ENCODE measurements at regions not wholly inside any gene's neighbourhood (a gene's known extent, or its start where the extent isn't known, plus 50 kb on each side); places are given as distances from the start of the nearest gene placed in this dataset.
"Not testable (repeated sequence)": the region's sequence is repeated elsewhere in the genome, so short reads cannot be mapped to it uniquely, and the experiment has no call there.

DNA sequence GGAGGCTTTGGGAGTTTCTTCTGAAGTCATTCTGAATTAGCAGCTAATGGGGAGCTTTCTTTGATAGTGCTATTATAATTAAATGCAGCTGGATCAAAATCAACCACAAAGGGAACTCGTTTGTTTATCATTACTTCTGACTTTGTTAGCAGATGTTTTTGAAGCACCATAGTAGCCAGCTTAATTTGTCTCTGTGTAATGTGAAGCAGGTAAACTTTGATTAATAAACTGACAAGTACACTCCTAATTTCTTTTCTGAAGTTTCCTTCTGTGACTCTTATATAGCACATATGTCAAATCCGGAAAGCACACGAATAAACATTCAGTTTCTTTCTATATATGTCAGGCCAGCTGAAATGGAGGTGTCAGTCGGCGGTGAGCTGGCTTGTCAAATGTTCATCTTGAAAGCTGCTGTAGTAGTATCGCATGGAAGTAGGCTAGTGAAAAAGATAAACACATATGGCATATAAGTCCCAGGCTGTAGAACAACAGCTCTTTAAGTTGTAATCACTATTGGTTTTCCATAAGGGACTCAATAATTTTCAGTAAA lies 451.9 kb upstream of the ZEB2 start:
- no peak for DNase-seq (ENCODE audit: low read depth)

DNA sequence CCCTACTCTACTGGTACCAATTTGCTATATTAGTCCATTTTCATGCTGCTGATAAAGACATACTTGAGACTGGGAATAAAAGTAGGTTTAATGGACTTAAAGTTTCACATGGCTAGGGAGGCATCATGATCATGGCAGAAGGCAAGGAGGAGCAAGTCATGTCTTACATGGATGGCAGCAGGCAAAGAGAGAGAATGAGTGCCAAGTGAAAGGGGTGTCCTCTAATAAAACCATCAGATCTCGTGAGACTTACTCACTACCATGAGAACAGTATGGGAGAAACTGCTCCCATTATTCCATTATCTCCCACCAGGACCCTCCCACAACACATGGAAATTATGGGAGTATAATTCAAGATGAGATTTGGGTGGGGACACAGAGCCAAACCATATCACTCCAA lies 450.5 kb upstream of the ZEB2 start:
- not testable (repeated sequence) for DNase-seq (ENCODE audit: low read depth)

DNA sequence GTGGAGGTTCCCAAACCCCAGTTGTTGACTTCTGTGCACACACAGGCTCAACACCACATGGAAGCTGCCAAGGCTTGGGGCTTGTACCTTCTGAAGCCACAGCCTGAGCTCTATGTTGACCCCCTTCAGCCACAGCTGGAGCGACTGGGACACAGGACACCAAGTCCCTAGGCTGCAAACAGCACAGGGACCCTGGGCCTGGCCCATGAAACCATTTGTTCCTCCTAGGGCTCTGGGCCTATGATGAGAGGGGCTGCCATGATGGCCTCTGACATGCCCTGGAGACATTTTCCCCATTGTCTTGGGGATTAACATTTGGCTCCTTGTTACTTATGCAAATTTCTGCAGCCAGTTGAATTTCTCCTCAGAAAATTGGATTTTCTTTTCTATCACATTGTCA lies 449.6 kb upstream of the ZEB2 start:
- not testable (repeated sequence) for DNase-seq (ENCODE audit: low read depth)

DNA sequence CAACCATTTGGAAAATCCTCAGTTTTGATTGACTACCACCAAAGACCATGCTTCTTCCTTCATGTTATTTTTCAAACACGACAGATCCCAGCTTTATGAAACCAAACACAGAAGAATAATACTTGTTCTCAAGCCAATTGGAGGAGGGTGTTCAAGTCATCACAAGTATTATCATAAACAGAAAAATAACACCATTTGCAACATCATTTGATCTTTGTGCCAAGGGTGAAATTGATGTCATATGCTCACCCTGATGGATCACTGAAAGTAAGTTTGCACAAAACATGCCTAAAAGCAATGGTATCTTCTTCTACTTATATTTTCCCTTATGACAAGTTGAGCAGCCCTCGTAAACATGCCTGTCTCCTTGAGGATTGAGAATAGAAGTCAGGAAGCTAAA lies 448.0 kb upstream of the ZEB2 start:
- no peak for DNase-seq (ENCODE audit: low read depth)

DNA sequence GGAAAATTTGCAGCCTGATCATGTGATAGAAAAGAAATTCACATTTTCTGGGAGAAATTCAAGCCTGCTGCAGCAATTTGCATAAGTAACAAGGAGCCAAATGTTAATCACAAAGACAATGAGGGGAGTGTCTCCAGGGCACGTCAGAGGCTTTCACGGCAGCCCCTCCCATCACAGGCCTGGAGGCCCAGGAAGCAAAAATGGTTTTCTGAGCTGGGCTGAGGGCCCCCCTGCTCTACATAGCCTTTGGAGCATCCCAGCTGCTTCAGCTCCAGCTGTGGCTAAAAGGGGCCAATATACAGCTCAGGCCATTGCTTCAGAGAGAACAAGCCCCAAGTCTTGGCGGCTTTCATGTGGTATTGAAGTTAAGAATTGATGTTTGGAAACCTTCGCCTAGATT lies 445.3 kb upstream of the ZEB2 start:
- no peak for DNase-seq (ENCODE audit: low read depth)

DNA sequence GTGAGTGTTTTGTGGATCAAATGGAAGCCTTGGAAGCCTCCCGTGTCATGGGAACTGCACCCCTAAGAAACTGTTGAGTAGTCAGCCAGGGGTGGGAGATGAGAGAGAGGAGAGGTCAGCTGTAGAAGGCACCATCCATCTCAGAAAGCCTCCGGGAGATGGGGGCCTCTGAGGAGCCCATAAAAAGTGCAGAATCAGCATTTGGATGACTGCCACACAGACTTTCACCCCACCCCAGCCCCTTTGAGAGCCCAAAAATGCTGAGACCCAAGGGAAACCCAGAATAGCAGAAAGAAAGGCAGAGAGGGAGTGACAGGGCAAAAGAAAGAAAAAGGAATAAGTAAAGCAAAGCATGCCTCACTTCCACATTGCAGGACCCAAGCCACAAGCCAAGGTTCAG lies 443.1 kb upstream of the ZEB2 start:
- no peak for DNase-seq (ENCODE audit: low read depth)

DNA sequence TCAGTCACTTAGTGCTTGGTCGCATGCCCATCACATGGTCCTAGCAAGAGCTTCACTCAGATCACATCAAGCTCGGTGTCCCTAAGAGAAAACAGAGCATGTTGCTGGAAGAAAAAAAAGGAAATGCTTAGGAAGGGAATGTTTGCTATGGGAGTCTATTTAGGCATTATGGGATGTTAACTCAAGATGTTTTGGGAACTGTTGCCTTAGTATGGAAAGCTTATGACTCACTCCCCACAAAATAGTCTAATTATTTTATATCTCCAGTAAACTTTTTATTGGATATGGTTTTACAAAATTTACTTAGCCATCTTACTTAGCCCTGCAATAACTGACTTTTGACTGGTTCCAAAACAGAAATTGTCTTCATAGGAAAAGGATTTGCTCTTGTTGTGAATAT lies 439.5 kb upstream of the ZEB2 start:
- DNase-seq (ENCODE audit: low read depth): no peak

DNA sequence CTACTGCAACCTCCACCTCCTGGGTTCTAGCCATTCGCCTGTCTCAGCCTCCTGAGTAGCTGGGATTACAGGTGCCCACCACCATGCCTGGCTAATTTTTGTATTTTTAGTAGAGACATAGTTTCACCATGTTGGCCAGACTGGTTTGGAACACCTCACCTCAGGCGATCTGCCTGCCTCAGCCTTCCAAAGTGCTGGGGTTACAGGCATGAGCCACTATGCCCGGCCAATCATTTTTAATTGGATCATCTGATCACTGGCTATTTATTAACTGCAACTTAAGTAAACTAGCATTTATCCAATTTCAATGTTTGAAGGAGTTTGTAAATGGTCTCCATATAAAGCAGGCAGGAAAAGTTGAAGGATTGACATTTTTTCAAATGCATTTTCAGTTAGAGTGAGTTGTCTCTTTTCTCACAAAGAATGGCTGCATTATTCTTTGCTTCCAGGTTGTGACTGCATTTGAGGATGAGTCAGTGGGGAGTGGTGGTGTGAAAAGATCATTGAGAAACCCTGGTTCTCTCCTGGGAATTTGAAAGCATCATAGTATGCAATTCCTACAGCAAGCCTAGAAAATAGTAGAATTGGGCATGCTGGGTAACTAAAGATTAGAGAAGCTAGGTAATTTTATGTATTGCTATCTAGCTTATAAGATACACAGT lies 431.1 kb upstream of the ZEB2 start:
- DNase-seq (ENCODE audit: low read depth): peak; percentile 83

DNA sequence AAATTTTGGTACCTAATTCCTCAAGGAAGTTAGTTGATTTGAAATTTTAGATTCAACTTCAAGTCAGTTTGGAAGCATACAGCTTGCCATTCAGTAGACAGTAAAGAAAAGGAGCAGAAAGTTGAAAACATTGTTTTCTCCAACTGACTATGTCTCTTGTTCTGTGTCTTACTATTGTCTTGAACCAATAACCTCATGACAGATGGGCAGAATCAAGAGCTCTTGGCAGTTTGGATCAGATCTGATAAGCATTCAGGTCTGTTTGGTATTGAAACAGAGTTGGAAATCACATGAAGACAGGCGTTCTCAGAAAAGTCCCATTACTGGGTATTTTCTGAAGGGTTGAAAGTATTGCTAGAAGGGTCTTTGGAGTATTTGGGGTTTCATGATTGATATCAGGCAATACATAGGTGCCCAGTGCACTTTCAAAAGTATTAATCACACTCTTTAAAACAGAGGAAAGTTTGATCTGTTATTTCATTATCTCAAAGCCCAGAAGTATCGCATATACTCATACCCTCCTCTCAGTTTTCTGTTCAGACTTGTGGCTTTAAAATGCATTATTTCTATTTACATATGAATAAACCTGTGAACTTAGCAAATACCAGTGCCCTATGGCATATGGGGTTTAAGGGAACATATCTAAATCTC lies 428.4 kb upstream of the ZEB2 start:
- DNase-seq (ENCODE audit: low read depth): no peak

DNA sequence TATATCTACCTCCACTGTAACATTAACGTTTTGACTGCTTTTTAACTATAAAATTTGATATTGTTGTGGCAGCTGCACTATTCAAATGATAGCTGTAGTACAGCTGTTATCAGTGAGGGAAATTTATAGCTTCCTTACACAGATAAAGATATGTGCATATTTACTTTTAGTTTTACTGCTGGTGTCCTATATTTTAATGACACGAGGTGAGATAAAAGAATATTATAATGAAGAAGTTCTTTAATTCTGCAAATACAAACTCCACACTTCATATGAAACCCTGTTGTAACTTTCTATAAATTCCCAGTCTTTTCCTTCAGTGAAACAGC lies 427.8 kb upstream of the ZEB2 start:
- DNase-seq (ENCODE audit: low read depth): no peak

DNA sequence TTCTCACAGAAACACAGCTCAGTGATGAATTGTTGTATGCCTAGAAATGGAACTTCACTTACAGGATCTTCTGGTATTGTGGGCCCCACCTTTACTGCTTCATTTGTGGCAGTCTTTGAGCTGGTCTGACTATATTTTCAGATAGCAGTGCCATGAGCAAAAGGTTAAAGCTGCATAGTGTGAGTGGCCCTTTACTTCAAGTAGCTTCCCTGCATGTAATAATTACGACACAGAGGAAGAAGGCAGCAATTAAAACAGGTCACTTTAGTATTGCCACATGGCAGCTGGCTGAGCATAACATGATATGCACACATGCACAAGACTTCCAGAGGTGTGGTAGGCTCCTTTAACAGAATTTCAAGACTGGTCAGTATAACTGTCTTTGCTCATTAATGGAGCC lies 426.3 kb upstream of the ZEB2 start:
- DNase-seq (ENCODE audit: low read depth): no peak

DNA sequence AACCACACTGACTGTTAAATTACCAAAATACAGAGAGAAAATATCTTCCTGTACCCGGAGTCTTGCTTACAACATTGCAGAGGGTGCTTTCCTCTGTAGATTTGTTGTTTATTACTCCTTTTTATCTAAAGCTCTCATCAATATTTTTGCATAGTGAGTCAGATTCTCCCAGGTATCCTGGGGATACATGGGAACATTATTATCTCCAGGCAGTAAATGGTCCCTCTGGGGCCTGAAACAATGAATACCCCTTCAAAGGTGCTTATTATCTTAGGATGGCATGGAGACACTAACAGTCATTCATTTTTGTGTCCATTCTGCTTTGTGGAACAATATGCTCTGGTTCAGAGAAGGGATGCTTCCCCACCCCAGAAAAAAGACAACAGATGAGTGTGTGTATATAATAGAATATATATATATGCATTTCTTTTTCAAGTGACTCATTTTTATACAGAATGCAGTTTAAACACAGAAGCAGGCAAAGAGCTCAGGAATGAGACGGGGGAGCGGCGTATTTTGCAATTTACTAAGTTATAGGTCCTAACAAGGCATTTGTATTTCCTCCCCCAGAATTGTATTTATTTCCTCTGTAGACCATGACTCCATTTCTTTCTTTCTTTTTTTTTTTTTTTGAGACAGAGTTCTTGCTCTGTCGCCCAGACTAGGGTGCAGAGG lies 424.8 kb upstream of the ZEB2 start:
- no peak for DNase-seq (ENCODE audit: low read depth)

DNA sequence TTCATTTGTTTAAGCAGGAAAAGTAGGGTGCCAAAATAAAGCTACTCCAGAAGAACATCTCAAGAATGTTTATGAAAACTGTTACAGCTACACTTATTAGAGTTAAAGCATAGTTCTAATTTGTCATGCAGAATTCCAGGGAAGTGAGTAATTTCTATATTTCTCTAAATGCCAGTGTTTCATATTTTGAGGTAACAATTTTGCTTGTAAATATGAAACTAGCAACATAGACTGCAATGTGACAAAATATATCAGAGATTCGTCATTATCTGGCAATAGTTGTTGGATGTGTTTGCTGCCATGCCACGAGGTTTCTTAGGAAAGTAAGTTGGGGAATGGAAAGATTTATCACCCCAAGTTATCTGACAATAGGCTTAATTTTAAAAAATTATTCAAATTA lies 424.1 kb upstream of the ZEB2 start:
- DNase-seq (ENCODE audit: low read depth): no peak

DNA sequence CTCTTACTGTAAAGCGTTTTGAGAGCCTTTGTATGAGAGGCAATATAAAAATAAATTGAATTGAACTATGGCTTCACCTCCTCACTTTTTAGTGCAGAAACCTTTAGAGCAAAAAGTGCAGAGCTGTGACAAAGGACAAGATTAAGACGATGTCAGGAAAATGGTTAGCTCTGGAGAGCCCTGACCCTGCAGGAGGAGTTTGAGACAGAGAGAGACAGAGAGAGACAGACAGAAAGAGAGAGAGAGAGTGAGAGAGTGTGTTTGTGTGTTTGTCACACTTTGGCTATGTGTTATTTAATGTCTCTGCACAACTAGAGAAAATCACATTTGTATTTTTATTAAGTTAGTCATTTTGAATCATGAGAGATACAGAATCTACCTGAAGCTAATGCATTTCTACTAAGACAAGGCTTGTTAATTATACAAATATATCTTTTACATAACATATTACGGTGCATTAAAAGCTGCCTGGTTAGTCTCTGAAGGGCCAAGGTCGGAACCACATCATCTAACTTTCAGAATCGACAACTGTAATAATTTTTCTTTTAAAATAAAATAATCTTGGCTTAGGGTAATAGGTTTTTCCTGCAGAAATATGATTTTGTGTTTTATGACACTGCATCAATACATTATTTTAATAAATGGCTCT lies 423.5 kb upstream of the ZEB2 start:
- no peak for DNase-seq (ENCODE audit: low read depth)

DNA sequence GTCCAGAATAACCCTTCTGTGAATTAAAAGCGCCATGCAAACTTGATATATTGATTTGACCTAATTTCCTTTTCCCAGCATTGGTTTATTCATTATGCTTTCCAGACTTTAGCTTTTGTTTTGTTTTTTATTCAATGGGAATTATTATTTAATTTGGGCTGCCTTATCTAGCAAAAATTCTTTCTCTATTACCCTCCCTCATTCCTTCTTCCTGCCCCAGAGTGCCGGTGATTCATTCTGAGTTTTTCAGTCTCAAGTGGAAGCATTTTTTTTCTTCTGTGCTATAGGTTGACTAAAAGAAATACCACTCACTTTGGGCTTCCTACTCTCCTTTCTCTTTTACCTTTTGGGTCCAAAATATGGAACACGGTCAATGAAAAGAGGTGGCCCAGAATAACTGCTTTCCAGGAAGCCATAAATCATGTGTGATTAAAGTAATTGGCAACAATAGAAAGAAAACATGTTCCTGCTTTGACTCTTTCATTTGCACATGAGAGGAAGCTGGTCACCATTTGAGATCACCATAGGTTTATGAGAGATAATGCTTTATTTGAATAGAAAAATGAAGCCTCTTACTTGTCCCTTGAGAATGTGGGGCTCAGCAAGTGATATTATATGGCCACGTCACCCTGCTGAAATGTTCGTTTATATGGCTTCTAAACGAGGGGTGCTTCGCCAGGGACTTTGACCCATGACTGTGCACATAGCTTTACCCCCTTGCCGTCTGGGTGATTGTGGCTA lies 422.8 kb upstream of the ZEB2 start:
- no peak for DNase-seq (ENCODE audit: low read depth)

DNA sequence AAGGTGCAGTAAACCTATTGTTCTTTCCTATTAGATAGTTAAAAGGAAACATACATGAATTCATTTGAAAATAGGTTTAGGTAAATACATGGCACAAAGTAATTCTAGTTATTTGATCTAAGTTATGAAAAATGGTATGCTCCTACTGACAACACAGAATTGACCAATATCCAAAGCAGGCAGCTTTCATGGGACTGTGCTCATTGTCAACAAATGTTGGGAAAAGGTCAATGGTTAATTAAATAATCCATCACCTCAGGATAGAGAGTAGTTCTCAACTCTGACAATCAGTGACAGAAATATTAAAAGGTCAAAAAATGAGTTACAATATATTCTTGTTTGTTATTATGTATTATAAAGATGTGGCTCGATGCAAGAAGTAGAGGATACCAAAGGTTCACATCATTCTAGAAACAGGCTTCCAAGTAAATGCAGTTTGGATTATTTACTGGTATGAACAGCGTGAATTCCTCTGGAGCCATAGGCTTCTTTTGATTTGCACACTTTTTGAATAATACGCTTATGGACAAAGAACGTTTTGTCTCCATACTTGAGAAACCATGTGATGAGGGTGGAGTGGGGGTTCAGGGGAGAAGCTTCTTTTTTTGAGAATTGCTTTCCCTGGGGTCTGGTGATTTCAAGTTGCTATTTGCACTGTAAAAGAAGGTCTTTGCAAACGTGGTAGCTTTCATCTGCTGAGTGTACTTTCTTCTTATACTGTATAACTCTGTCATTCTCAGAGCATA lies 422.0 kb upstream of the ZEB2 start:
- no peak for DNase-seq (ENCODE audit: low read depth)

DNA sequence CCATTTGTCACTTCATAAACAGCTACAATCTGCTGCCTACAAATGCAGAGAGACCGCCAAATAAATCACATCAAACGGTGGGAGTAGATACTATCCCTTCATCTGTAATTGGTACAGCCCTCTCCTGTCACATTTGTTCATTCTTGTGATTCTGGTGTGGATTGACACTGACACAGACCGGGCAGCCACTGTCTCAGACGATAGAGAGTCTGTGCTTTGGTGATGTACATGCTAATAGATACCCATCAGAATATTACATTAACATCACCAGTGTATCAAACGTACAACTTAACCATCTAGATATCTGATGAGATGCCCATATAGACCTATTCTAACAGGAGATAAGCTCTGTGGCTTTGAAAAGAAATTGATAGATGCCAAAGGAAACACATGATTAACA lies 419.7 kb upstream of the ZEB2 start:
- DNase-seq (ENCODE audit: low read depth): no peak

DNA sequence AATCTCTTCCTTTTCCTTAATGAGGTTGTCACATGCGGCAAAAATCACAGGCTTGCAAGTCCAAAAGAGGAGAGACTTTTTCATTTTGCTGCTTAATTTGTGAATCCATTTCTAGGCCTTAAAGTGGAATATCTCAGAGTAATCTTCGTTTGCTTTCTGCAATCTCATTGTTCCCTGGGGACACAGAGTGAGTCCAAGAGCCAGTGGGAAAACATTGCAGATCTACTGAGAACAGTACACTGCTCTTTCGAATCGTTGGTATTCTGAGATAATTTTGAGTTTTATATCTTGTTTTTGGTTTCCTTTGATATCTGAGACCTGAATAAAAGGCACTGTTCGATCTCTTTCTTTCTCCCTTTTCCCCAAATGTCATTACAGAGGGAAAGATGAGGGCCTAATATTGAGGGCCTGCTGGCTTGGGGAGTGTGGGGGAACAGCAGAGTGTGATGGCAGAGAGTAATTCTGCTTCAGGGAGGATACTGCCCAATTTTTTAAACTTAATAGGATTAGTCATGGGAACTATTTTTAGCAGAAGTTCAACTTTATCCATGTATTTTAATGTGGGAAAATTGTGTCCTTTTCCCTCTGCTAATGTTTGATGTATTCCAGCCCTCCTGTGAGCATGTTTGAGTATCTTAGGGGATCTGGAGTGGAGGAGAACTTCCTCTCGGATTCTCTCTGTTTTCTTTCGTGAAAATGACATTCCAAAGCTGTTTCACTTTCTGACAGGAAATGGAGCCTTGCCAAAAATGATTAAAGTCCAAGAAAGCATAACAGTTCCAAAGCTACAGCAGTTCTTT lies 418.2 kb upstream of the ZEB2 start:
- peak; percentile 53 for DNase-seq (ENCODE audit: low read depth)

DNA sequence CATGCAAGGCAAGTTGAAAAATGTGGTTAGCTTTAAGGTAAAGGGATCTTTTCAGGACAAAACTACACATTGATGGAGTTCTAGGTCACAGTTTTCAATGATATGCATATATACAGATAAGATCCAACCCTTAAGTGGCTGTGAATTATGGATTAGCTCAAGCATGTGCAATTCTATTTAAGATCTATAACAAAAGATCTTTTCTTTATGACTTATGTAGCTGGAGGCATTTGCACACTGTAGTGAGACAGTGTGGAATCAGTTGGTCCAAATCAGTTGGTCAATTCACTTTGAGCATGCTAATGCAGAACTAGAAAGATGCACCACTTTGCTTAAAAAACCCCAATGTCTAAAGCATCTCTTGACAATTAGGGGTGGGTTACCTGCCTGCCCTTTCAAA lies 417.1 kb upstream of the ZEB2 start:
- DNase-seq (ENCODE audit: low read depth): no peak

DNA sequence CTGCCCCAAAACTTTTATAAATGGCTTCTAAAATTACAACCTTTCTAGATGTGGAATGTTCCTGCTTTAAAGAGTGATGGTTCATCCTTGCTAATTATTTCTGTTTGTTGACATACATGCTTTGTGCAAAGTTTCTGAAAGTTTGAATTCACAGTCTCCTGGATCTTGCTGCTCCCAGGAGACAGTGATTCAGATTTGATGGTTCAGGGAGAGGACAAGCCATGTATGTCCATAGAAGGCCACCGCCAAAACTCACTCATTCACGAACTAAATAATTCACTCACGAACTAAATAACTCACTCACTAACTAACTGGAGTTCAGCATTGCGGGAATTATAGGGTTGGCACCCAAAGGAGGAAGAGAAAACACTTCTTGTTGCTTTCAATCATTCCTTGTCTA lies 416.5 kb upstream of the ZEB2 start:
- no peak for DNase-seq (ENCODE audit: low read depth)

DNA sequence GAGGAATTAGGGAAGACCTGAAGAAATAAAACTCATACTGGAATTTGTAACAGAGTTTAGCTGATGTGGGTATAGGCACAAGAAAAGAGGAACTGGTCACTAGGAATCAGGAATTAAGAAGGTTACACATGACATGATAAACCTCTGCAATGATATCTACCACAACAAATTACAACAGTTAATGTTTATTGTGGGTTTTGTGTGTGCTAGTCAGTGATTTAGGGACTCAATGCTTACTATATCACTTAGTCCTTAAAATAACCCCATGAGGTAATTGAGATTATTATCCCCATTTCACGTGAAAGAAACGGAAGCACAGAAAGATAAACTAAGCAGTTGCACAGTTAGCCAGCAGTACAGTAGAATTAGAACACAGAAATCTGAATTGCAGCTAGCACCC lies 415.8 kb upstream of the ZEB2 start:
- no peak for DNase-seq (ENCODE audit: low read depth)
